ENCODE measurements at regions not wholly inside any gene's neighbourhood (a gene's known extent, or its start where the extent isn't known, plus 50 kb on each side); places are given as distances from the start of the nearest gene placed in this dataset.

GRCh38 chr5:89615839-89616518, 733.0 kb upstream of the MEF2C start:
- H3K4me1 ChIP-seq, result no peaks in the 10 kb centered on the region
- no peak overlapping the region for H3K9ac ChIP-seq
- no peak for TF ChIP-seq CTCF (IDR thresholded peaks at IDR 0.05)
- no peaks in the 10 kb centered on the region for H3K27me3 ChIP-seq (ENCODE audit: control insufficient read depth, insufficient read depth, low read length)
- H3K79me2 ChIP-seq, result no peaks in the 10 kb centered on the region
- H3K4me3 ChIP-seq (ENCODE audit: low read depth, low read length), result no peak overlapping the region
- no peak overlapping the region for H2AFZ ChIP-seq
- no peaks in the 10 kb centered on the region for H3K36me3 ChIP-seq (ENCODE audit: control insufficient read depth, insufficient read depth, low read length)
- no peaks in the 10 kb centered on the region for H3K9me3 ChIP-seq (ENCODE audit: control insufficient read depth, low read length)
- no peak overlapping the region for H3K27ac ChIP-seq
- H3K4me2 ChIP-seq (ENCODE audit: low read length), result no peak overlapping the region

GRCh38 chr5:89613222-89613956, 730.4 kb upstream of the MEF2C start:
- H3K9me3 ChIP-seq (ENCODE audit: control insufficient read depth, low read length), result no peaks in the 10 kb centered on the region
- H3K36me3 ChIP-seq (ENCODE audit: control insufficient read depth, insufficient read depth, low read length), result no peaks in the 10 kb centered on the region
- H2AFZ ChIP-seq, result no peak overlapping the region
- H3K9ac ChIP-seq, result no peak overlapping the region
- H3K4me1 ChIP-seq, result no peaks in the 10 kb centered on the region
- H3K4me2 ChIP-seq (ENCODE audit: low read length), result no peak overlapping the region
- no peak for TF ChIP-seq CTCF (IDR thresholded peaks at IDR 0.05)
- H3K4me3 ChIP-seq (ENCODE audit: low read depth, low read length), result no peak overlapping the region
- H3K27ac ChIP-seq, result no peak overlapping the region
- H3K79me2 ChIP-seq, result no peaks in the 10 kb centered on the region
- H3K27me3 ChIP-seq (ENCODE audit: control insufficient read depth, insufficient read depth, low read length), result no peaks in the 10 kb centered on the region

GRCh38 chr5:89606939-89607534, 724.1 kb upstream of the MEF2C start:
- H3K36me3 ChIP-seq (ENCODE audit: control insufficient read depth, insufficient read depth, low read length), result no peaks in the 10 kb centered on the region
- H3K27me3 ChIP-seq (ENCODE audit: control insufficient read depth, insufficient read depth, low read length), result no peaks in the 10 kb centered on the region
- no peak overlapping the region for H2AFZ ChIP-seq
- no peak overlapping the region for H3K4me2 ChIP-seq (ENCODE audit: low read length)
- no peak overlapping the region for H3K27ac ChIP-seq
- no peaks in the 10 kb centered on the region for H3K9me3 ChIP-seq (ENCODE audit: control insufficient read depth, low read length)
- no peak for TF ChIP-seq CTCF (IDR thresholded peaks at IDR 0.05)
- no peaks in the 10 kb centered on the region for H3K79me2 ChIP-seq
- no peak overlapping the region for H3K9ac ChIP-seq
- no peak overlapping the region for H3K4me3 ChIP-seq (ENCODE audit: low read depth, low read length)
- H3K4me1 ChIP-seq, result no peaks in the 10 kb centered on the region

- no peak overlapping the region for H3K4me3 ChIP-seq (ENCODE audit: low read depth, low read length)
- no peak overlapping the region for H3K27ac ChIP-seq
- no peaks in the 10 kb centered on the region for H3K9me3 ChIP-seq (ENCODE audit: control insufficient read depth, low read length)
- no peak overlapping the region for H3K9ac ChIP-seq
- no peaks in the 10 kb centered on the region for H3K27me3 ChIP-seq (ENCODE audit: control insufficient read depth, insufficient read depth, low read length)
- TF ChIP-seq CTCF (IDR thresholded peaks at IDR 0.05), result no peak
- H3K79me2 ChIP-seq, result no peaks in the 10 kb centered on the region
- H3K4me2 ChIP-seq (ENCODE audit: low read length), result no peak overlapping the region
- H3K36me3 ChIP-seq (ENCODE audit: control insufficient read depth, insufficient read depth, low read length), result no peaks in the 10 kb centered on the region
- H3K4me1 ChIP-seq, result no peaks in the 10 kb centered on the region
- no peak overlapping the region for H2AFZ ChIP-seq
These were observed 721.4 kb upstream of the MEF2C start for GRCh38 chr5:89604342-89604741.

Measured in parathyroid adenoma (tissue), 2 donors.